DOHH2 (cell line): ENCODE measurements at regions not wholly inside any gene's neighbourhood (a gene's known extent, or its start where the extent isn't known, plus 50 kb on each side); places are given as distances from the start of the nearest gene placed in this dataset.

Experiments used
- EZH2phosphoT487 ChIP-seq: fragments of 200-600 bp; sonication (generic); IDR thresholded peaks from 2 replicates; pipeline ENCODE4 v1.6.1; 2017; ENCODE audit warnings: borderline replicate concordance, mild to moderate bottlenecking, antibody characterized with exemption, low read length, moderate library complexity, mixed read lengths
- TF ChIP-seq, protein P1 (sequence below): fragments of 200-600 bp; sonication (generic); IDR thresholded peaks from one replicate; pipeline ENCODE4 v1.5.1; 2014; ENCODE audit warnings: antibody characterized with exemption, mild to moderate bottlenecking, low read depth, low read length; ENCODE audit not compliant: poor library complexity, severe bottlenecking

DNA sequence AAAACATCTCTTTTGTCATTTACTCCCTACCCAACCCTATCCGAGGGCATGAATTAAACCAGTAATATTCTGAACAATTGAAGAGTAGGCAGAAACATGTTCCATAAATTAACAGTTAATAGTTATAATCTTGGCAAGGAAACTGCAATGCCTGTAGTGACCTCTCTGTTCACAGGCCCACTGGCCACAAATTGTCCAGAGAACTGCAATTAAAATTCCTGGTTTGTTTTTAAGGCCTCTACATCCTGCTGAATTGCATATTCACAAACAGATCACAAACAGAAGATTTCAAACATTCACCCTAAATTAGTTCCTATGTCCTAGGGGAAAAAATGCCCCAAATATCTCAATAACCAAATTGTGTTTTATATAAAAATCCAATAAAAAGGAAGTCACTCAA is 143.2 kb upstream of the TRPC6 start:
- TF ChIP-seq, protein P1, sequence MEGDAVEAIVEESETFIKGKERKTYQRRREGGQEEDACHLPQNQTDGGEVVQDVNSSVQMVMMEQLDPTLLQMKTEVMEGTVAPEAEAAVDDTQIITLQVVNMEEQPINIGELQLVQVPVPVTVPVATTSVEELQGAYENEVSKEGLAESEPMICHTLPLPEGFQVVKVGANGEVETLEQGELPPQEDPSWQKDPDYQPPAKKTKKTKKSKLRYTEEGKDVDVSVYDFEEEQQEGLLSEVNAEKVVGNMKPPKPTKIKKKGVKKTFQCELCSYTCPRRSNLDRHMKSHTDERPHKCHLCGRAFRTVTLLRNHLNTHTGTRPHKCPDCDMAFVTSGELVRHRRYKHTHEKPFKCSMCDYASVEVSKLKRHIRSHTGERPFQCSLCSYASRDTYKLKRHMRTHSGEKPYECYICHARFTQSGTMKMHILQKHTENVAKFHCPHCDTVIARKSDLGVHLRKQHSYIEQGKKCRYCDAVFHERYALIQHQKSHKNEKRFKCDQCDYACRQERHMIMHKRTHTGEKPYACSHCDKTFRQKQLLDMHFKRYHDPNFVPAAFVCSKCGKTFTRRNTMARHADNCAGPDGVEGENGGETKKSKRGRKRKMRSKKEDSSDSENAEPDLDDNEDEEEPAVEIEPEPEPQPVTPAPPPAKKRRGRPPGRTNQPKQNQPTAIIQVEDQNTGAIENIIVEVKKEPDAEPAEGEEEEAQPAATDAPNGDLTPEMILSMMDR: no peak
- no peak for TF ChIP-seq EZH2phosphoT487
